Erythroblast (primary cell): ENCODE measurements at regions not wholly inside any gene's neighbourhood (a gene's known extent, or its start where the extent isn't known, plus 50 kb on each side); places are given as distances from the start of the nearest gene placed in this dataset.

ENCODE experiments used
- GATA1 ChIP-seq: IDR thresholded peaks from 2 replicates; pipeline ENCODE4 v1.6.1; 2011; ENCODE audit warnings: low read depth, mild to moderate bottlenecking, control low read depth, low read length, moderate library complexity
- POLR2A ChIP-seq: IDR thresholded peaks from 2 replicates; pipeline ENCODE4 v1.6.1; 2011; ENCODE audit warnings: mild to moderate bottlenecking, low read length

GRCh38 chr6:71187141-71187540, 101.5 kb upstream of the OGFRL1 start:
- TF ChIP-seq POLR2A, result no peak
- TF ChIP-seq GATA1, result no peak
